NCI-H748 (cell line): ENCODE measurements at regions not wholly inside any gene's neighbourhood (a gene's known extent, or its start where the extent isn't known, plus 50 kb on each side); places are given as distances from the start of the nearest gene placed in this dataset.
"Not testable (repeated sequence)": the region's sequence is repeated elsewhere in the genome, so short reads cannot be mapped to it uniquely, and the experiment has no call there.

Source experiments
- DNase-seq: peaks from one replicate; lab custom pipeline; 2025; ENCODE audit not compliant: unreplicated experiment; lab: John Stamatoyannopoulos, UW

DNA sequence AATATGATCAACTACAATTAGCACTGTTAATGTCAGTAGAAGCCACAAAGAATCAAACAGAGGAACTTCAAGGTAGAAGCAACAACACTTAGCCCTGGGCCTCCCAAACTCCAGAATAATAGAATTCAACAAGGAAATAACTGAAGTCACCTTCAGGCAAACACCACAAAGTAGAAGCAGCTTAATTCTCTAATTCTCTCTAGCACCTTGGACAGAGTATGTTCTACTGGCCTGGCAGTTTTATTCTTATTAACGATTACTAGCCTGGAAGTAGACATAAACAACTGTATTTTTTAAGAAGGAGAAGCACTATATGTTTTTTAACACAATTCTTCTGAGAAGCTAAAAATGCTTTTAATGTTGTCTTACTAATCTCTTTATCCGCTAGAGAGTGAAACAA is 911.9 kb downstream of the DTWD2 start:
- no peak for DNase-seq

DNA sequence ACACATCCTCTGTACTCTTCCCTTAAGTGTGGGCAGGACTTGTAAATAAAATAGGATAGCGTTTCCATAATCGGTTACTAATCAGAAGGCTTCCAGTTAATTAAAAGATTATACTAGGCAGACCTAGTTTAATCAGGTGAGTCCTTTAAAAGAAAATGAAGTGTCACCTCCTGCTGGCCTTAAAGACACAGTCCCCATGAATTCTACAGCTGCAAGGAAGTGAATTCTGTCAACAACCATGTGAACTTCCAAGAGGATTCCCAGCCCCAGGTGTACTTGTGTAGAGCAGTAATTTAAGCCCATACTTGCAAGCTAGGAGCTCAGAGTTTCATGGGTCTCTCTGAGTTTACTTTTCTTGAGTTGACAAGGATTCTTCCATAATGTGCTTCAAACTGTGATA is 918.3 kb downstream of the DTWD2 start:
- no peak for DNase-seq

DNA sequence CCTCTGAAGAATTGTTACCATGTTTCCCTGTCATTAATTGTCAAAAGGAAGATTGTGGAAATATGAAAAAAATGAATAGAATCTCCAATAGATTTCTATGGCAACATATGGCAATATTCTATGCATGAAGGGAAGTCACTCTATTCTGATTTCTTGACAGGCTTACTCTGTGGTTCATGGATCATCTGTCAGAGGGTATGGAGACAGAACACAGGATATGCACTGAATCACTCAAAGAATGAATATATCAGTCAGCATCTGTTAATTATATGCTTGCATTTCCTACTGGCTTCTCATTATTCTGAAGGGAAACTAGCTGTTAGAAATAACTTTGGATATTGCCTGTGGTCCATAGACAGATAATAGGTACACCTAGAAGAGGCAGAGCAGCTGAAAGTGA is 918.9 kb downstream of the DTWD2 start:
- no peak for DNase-seq

DNA sequence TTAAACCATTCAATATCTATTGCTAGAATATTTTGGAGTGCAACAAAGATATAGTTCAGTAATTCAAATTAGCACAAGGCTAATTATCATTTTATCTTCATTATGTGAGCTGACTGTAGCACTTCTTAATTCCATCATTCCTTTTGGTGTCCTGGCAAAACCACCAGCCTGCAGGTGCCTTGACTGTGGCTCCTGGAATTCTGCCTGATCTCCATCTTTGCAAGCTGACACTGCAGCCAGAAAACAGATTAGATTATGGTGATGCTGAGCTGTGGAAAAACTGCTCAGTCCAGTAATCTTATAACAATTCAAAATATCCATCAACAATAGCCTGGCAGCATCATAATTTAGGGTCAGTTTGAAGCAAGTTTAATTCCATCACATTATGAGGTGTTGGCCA is 919.5 kb downstream of the DTWD2 start:
- no peak for DNase-seq

DNA sequence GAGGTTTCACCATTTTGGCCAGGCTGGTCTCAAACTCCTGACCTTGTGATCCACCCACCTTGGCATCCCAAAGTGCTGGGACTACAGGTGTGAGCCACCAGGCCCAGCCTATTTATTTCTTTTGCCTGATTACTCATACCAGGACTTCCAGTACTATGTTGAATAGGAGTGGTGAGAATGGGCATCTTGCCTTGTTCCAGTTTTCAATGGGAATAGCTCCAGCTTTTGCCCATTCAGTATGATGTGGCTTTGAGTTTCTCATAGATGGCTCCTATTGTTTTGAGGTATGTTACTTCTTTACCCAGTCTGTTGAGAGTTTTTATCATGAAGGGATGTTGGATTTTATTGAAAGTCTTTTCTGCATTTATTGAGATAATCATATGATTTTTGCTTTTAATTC is 924.5 kb downstream of the DTWD2 start:
- DNase-seq, result not testable (repeated sequence)

DNA sequence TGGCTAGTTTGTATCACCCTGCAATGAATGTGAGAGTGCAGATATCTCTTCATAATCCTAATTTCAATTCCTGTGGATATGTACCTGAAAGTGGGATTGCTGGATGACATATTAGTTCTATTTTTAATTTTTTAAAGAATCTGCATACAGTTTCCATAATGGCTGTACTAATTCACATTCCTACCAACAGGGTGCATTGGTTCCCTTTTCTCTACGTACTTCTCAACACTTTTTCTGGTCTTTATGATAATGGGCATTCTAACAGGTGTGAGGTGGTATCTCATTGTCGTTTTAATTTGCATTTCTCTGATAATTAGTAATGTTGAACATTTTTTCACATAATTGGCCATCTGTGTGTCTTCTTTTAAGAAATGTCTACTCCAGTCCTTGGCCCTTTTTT is 927.5 kb downstream of the DTWD2 start:
- no peak for DNase-seq

DNA sequence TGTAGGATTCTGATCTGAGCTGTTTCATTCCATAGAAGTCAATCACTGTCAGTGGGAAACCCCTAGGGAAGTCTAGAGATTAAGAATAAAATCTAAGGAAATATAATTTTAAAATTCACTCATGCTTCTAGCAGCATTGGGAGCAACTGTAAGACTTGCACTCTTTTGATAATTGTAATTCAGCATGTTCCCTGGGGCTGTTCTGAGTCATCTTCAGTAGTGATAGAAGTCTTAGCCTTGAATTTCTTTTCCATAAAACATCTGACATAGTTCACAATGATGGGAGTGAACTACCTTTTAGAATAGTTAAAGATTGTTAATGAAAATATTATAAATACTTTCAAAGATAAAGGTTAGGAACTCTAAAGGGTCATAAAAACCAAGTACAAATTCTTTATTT is 935.8 kb downstream of the DTWD2 start:
- DNase-seq, result no peak

DNA sequence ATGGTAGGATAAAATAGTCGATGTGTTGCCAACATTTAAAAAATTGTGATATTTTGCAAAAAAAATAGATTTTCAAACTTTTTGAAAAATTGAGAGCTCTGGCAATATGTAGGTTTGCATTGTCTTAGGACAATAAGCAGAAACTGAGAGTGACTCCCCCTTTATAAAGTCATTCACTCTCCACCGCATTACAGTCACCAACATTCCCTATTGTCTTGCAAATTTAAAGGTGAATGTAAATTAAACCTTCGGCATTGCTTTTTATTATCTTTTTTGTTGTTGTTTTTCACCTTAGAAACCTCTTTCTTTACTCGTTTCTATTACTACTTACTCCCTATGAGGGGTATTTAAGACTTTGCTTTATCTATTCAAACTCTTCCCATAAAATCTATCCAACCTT is 944.2 kb downstream of the DTWD2 start:
- no peak for DNase-seq

DNA sequence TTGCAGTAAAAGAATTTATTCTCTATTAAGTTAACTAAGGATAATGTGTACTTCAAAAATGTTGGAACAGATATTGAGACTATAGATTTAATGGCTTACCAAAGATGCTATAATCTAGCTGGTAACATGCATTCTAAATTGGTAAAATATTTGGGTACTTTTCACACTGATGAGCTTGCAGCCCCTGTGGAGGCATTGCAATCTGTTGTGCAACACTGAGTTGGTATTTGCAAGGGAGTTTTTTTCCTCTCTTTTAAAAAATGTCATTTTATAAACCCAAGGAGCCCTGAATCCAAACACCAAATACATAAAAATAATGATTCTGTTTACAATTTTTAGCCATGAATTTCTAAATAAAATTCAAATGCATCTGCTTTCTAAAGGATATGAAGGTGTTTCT is 944.8 kb downstream of the DTWD2 start:
- no peak for DNase-seq

DNA sequence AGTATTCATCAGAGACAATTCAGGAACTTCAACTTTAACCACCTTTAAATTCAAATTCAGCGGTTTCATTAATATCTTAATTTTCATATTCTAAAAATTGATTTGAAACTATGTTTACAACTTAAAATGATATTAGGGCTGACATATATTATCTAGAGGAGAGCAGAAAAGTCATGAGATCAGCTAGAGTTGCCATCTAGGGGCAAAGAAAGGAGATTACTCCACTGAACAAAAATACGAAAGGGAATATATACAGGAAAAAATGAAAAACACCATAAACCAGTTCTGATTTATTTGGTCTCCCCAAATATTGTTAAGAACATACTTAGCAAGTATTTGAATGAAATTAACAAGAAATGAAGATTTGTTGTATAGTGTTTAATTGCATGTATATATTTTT is 946.3 kb downstream of the DTWD2 start:
- DNase-seq, result no peak

DNA sequence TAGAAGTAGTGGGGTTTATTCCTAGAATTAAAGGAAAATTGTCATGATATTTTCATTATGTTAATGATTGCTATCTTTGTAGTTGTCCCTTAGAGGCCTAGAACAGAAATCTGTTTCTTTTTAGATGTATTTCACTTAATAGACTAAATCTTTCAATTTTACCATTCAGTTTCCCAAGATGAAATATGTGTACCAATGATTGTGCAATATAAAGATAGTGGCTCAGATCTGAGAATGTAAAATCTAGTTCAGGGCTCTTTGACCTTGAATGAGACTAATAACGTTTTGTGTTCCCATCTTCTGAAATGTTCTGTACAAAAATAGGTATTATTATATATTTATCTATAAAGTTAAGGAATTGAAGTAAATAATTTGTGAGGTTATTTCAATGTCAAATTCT is 947.9 kb downstream of the DTWD2 start:
- no peak for DNase-seq

DNA sequence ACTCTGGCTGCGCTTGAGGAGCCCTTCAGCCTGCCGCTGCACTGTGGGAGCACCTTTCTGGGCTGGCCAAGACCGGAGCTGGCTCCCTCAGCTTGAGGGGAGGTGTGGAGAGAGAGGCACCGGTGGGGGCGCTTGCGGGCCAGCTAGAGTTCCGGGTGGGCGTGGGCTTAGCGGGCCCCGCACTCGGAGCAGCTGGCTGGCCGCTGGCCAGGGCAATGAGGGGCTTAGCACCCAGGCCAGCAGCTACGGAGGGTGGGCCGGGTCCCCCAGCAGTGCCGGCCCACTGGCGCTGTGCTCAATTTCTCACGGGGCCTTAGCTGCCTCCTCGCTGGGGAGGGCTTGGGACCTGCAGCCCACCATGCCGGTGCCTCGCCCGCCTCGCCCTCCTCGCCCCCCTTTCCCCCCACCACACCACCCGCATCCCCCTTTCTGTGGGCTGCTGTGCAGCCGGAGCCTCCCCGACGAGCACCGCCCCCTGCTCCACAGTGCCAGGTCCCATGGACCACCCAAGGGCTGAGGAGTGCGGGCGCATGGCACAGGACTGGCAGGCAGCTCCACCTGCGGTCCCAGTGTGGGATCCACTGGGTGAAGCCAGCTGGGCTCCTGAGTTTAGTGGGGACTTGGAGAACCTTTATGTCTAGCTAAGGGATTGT is 954.5 kb downstream of the DTWD2 start:
- no peak for DNase-seq

DNA sequence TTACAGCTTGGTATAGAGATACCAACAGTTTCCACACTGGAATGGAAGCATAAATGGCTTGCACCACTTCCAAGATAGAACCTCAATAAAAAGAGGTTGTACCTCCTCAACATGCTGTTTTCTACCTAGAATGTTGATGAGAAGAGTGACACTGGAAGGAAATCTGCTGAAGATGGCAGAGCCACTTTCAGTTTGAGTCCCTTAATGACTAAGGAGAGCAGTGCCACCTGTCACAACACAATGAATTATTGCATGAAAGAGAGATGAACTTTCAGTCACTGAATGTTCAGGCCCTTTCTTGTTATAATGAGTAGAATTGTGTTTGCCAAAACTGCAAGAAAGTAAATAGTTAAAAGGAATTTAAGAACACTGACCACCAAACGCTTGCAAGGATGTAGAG is 958.5 kb downstream of the DTWD2 start:
- DNase-seq, result no peak

DNA sequence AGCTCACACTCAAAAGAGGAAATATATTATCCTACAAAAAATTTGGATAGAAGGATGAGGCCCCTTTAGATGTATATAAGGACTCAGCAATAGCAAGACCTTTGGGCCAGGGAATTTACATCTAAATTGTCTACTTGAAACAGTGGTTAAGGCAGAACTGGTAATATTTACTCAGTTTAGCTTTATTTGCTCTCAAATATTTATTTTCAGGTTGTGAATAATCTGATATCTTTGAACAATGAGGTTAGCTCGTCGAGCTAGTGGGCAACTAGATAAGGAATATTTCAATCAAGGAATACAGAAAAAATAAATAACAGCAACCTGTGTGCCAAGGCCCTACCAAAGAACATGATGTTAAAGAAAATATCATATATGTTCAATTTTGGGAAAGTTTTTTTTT is 966.3 kb downstream of the DTWD2 start:
- DNase-seq, result no peak

DNA sequence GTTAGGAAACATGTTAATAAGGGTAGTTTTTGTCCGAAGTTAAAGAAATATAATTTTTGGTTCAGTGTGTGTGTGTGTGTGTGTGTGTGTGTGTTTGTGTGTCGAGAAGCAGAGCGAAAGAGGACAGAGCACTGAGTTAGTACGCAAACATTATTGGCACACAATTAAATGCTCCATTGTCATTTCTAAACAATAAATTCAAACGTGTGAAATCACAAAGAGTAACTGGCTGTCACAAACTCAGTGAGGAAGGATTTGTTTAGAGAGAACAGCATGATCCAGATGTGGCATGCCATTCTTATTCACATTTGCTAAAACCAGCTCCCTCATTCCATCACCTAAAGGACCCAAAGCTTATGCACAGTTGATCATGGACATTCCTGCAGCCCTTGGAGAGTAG is 970.8 kb downstream of the DTWD2 start:
- DNase-seq, result no peak

DNA sequence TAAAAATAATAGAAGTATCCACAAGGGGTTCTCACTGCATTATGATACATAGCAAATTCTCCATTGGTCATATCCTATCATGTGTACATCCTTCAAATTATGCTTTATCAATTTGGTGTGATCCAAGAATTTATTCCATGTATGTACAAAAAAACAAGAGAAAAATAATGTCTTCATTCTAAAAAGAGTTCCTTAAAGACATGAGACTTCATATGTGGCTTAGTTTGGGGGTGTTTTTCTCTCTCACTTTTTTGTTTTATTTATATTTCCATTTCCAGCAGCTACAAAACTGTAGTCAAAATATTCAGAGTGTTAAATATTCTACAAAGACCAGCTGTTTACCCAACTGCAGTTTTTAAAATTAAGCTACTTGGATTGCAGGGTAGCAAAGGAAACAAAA is 972.0 kb downstream of the DTWD2 start:
- no peak for DNase-seq

DNA sequence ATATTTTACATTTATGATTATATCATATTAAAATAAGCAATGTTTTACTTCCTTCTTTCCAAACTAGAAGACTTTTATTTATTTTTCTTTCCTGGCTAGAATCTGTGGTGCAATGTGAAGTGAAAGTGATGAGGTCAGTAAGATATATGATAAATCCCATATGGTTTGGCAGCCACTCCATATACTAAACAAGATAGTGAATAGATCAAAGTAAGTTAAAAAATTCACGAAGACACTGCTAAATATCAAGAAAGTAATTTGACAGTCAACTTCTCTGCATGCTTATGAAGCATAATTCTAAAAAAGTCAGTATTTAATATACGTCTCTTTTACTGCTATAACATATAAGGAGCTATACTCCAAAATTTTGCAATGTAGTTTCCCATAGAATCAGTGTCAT is 972.8 kb downstream of the DTWD2 start:
- no peak for DNase-seq

DNA sequence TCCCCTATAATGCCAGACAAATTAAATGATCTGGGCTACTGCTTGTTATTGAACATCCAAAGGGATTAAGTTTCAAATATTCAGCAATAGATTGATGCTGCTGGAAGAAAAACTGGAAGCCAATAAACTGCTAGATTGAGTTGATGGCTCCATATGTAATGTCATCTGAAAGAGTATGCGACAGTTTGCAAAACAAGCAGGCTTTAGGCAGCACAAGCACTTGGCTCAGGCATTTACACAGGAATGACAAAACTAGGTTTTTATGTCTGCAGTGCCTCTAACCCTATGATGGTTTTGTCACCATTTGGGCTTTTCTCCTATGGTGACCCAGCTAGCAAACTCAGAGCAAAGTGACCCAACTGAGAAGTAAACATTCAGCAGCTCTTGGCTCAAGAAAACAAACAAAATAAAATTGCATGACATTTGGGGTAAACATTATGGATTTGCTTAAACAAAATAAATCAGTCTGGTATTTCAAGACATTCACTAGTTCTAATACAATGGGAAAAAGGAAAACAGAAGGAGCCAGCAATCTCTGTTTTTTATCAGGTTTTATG is 978.5 kb downstream of the DTWD2 start:
- no peak for DNase-seq

DNA sequence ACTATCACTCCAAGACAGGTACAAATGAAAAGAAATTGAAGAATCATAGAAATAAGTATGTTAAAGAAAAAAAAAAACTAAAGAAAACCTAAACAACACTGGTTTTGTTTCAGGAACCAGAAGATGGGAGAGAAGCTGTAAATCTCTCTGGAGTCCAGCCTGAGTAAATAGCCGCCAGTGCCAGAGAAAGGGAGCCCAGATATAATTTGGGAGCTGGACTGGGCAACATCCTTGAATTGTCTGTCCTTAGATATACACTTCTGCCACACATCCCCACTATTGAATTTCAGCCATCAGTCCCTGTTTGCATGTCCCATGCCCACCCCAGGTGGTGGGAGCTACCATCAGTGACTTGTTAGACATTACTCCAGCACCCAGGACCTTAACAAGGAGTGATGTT is 979.6 kb downstream of the DTWD2 start:
- no peak for DNase-seq

DNA sequence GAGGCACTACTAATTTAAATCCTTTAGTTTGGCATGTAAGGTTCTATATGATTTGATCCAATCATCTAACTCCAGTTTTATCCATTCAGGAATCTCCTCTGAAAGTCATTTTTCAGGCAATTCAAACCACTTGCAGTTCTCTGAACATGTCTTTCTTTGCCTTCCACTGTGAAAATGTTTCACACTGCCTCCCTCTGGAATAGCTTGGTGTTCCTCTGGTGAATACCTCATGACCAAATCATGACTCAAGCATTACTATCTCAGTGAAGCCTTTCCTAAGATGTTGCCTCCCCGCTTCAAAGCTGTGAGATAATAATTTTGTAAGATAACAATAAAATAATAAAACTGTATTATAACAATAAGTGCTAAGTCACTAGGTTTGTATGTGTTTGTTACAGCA is 981.1 kb downstream of the DTWD2 start:
- DNase-seq, result no peak

DNA sequence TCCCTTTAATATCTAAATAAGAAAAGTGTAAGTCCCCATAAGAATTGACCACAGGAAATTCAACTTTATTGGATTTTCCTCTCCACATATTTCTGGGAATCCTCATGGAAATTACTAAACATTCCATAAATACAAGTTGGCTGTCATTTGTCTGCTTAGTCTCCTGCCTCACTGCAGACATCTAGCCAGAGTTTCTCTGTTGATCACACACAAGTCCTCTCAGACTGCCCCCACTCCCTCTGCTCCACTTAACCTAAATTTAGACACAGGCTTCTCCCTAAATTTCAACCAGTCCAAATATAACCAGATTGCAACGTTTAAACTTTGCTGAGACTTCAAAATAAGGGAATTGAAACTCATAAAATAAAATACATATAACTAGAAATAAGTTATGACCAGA is 982.1 kb downstream of the DTWD2 start:
- DNase-seq, result no peak

DNA sequence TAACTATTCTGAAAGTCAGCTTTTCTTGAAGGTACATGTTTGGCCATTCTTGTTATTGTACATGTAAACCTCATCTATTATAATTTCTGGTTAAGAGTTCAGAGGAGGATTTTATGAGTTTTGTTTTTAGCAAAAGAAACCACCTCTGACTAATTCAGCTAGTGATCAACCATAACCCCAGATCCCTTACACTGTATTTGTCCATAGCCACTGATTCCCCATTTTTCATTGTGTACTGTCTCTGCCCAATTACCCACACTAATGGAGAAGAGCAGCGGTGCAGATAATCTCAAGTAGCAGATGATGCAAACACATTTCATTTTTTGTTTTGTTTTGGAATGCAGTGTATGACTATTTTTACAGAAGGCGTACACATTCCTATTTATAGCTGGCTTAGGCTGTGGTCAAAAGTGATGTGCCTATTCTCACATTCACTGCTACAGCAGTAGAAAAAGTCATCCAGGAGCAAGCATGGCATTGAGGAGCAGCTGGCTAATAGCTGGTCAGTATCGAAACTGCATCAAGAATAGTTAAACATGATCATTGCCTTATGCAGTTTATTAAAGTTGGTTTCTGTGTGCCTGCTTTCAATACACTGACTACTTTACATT is 988.3 kb downstream of the DTWD2 start:
- DNase-seq, result no peak

DNA sequence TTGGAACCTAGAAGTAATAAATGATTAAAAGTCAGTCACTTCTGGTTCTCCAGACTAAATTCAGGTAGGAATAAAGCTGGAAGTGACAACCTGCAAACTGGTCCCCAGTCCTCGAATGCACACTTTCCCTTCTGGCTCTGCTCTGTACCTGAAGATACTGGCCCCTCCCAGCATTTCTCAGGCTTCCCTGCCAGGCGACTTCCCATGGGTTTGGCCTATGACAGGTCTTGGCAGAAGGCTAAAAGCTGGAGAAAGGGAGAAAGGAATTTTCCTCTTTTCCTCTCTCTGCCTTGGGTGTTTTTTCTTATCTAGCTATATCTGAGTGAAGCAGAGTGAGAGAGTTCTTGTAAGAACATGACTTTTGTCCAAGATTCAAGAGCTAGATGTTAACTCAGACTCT is 1005.7 kb downstream of the DTWD2 start:
- no peak for DNase-seq
